ENCODE measurements at regions not wholly inside any gene's neighbourhood (a gene's known extent, or its start where the extent isn't known, plus 50 kb on each side); places are given as distances from the start of the nearest gene placed in this dataset.

GRCh38 chr2:237181844-237182243 is 96.2 kb downstream of the COPS8 start:
- no peak for DNase-seq
- H3K9me3 ChIP-seq (ENCODE audit: severe bottlenecking): no peaks in the 10 kb centered on the region
- H3K27ac ChIP-seq: no peak overlapping the region
- TF ChIP-seq CTCF (IDR thresholded peaks at IDR 0.05; ENCODE audit: low read depth, low read length): no peak
- peaks cover 5% of the 10 kb centered on the region for H3K27me3 ChIP-seq (ENCODE audit: insufficient read depth, low read depth, severe bottlenecking)
- H3K36me3 ChIP-seq: no peaks in the 10 kb centered on the region
- H3K4me3 ChIP-seq (ENCODE audit: low read depth, low read length): no peak overlapping the region

GRCh38 chr2:237182422-237183123 is 96.9 kb downstream of the COPS8 start:
- Histone ChIP-seq H3K27ac (no peak overlapping the region), H3K4me3 (ENCODE audit: low read depth, low read length) (no peak overlapping the region), H3K36me3 (no peaks in the 10 kb centered on the region), H3K9me3 (ENCODE audit: severe bottlenecking) (no peaks in the 10 kb centered on the region), H3K27me3 (ENCODE audit: insufficient read depth, low read depth, severe bottlenecking) (peaks cover 5% of the 10 kb centered on the region)
- DNase-seq: no peak
- no peak for TF ChIP-seq CTCF (IDR thresholded peaks at IDR 0.05; ENCODE audit: low read depth, low read length)

GRCh38 chr2:237184192-237184918 is 98.7 kb downstream of the COPS8 start:
- no peak for DNase-seq
- Histone ChIP-seq H3K4me3 (ENCODE audit: low read depth, low read length) (no peak overlapping the region), H3K9me3 (ENCODE audit: severe bottlenecking) (no peaks in the 10 kb centered on the region), H3K36me3 (no peaks in the 10 kb centered on the region), H3K27me3 (ENCODE audit: insufficient read depth, low read depth, severe bottlenecking) (peaks cover 5% of the 10 kb centered on the region), H3K27ac (no peak overlapping the region)
- TF ChIP-seq CTCF (IDR thresholded peaks at IDR 0.05; ENCODE audit: low read depth, low read length): no peak

- DNase-seq: no peak
- H3K27me3 ChIP-seq (ENCODE audit: insufficient read depth, low read depth, severe bottlenecking): peaks cover 5% of the 10 kb centered on the region
- H3K9me3 ChIP-seq (ENCODE audit: severe bottlenecking): no peaks in the 10 kb centered on the region
- H3K36me3 ChIP-seq: no peaks in the 10 kb centered on the region
- no peak overlapping the region for H3K27ac ChIP-seq
- no peak for TF ChIP-seq CTCF (IDR thresholded peaks at IDR 0.05; ENCODE audit: low read depth, low read length)
- no peak overlapping the region for H3K4me3 ChIP-seq (ENCODE audit: low read depth, low read length)
These were observed 99.3 kb downstream of the COPS8 start for GRCh38 chr2:237184919-237185552.

GRCh38 chr2:237185553-237185925 is 99.8 kb downstream of the COPS8 start:
- H3K36me3 ChIP-seq: no peaks in the 10 kb centered on the region
- no peaks in the 10 kb centered on the region for H3K9me3 ChIP-seq (ENCODE audit: severe bottlenecking)
- no peak for DNase-seq
- TF ChIP-seq CTCF (IDR thresholded peaks at IDR 0.05; ENCODE audit: low read depth, low read length): no peak
- no peak overlapping the region for H3K4me3 ChIP-seq (ENCODE audit: low read depth, low read length)
- no peak overlapping the region for H3K27ac ChIP-seq
- H3K27me3 ChIP-seq (ENCODE audit: insufficient read depth, low read depth, severe bottlenecking): peaks cover 5% of the 10 kb centered on the region
